ENCODE measurements at regions not wholly inside any gene's neighbourhood (a gene's known extent, or its start where the extent isn't known, plus 50 kb on each side); places are given as distances from the start of the nearest gene placed in this dataset.

DNA sequence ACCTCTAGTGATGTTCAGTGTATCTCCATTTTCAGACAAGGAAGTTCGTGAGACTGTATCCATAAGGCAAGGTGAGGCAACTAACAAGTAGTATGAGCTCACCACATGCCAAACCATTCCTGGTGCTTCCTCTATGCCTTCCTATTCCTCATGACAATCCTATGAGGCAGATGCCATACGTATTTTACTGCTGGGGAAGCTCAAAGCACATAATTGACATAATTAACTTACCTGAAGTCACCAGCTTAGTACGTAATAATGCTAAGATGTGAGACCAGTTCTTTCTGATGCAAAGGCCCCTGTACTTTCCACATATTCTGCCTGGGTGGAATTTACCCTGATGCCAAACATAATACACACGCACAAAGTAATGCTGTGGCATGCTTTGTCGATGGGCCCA is 83.6 kb upstream of the NFIA start:
- TF ChIP-seq, protein P1, sequence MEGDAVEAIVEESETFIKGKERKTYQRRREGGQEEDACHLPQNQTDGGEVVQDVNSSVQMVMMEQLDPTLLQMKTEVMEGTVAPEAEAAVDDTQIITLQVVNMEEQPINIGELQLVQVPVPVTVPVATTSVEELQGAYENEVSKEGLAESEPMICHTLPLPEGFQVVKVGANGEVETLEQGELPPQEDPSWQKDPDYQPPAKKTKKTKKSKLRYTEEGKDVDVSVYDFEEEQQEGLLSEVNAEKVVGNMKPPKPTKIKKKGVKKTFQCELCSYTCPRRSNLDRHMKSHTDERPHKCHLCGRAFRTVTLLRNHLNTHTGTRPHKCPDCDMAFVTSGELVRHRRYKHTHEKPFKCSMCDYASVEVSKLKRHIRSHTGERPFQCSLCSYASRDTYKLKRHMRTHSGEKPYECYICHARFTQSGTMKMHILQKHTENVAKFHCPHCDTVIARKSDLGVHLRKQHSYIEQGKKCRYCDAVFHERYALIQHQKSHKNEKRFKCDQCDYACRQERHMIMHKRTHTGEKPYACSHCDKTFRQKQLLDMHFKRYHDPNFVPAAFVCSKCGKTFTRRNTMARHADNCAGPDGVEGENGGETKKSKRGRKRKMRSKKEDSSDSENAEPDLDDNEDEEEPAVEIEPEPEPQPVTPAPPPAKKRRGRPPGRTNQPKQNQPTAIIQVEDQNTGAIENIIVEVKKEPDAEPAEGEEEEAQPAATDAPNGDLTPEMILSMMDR (IDR thresholded peaks at IDR 0.05), result no peak
- TF ChIP-seq POLR2A (IDR thresholded peaks at IDR 0.05) (no peak), EP300 (IDR thresholded peaks at IDR 0.05) (no peak)

Data from tibial nerve (tissue), 4 donors.